T-helper 17 cell (primary cell): ENCODE measurements at regions not wholly inside any gene's neighbourhood (a gene's known extent, or its start where the extent isn't known, plus 50 kb on each side); places are given as distances from the start of the nearest gene placed in this dataset.
A peak's percentile ranks its signal among the peaks of the same experiment; 100 is the strongest.

Source experiments
- ATAC-seq: fragments of 150-1000 bp; cut with Tn5 transposase; 2 replicates; pipeline ENCODE4 v1.10.0; 2021; ENCODE audit warnings: mild to moderate bottlenecking, moderate library complexity
- DNase-seq, 3 donors: peaks; one replicate each; pipeline versions ENCODE4 v3.0.0 to v3.0.0-alpha.2; 2020 to 2021
- H3K9me3 ChIP-seq: one replicate; pipeline ENCODE4 v1.7.0; 2013; ENCODE audit warnings: low read length, mild to moderate bottlenecking; ENCODE audit not compliant: control insufficient read depth, poor library complexity, severe bottlenecking
- H3K27ac Mint-ChIP-seq: one replicate; pipeline ENCODE4 v1.8.0; 2022; ENCODE audit warnings: mild to moderate bottlenecking, moderate library complexity, mixed read lengths
- H3K27me3 Mint-ChIP-seq: one replicate; pipeline ENCODE4 v1.8.0; 2022; ENCODE audit warnings: mixed read lengths
- H3K36me3 Mint-ChIP-seq: one replicate; pipeline ENCODE4 v1.8.0; 2022; ENCODE audit warnings: low read depth, mixed read lengths
- H3K4me1 Mint-ChIP-seq: one replicate; pipeline ENCODE4 v1.8.0; 2022; ENCODE audit warnings: mild to moderate bottlenecking, mixed read lengths
- H3K4me3 Mint-ChIP-seq: one replicate; pipeline ENCODE4 v1.8.0; 2022; ENCODE audit warnings: mild to moderate bottlenecking, moderate library complexity, mixed read lengths

GRCh38 chr22:46061124-46061500, 84.2 kb upstream of the WNT7B start:
- peaks cover 39% of the 10 kb centered on the region for H3K4me1 Mint-ChIP-seq
- no peak overlapping the region for H3K4me3 Mint-ChIP-seq
- H3K36me3 Mint-ChIP-seq = peaks cover 2% of the 10 kb centered on the region
- H3K27me3 Mint-ChIP-seq = no peaks in the 10 kb centered on the region
- H3K9me3 ChIP-seq = no peaks in the 10 kb centered on the region
- ATAC-seq (no peak), DNase-seq (no peak)
- H3K27ac Mint-ChIP-seq = no peak overlapping the region

- Mint-ChIP-seq H3K27me3 (no peaks in the 10 kb centered on the region), H3K4me3 (no peak overlapping the region), H3K27ac (peak overlapping the region; percentile 84), H3K36me3 (peaks cover 2% of the 10 kb centered on the region), H3K4me1 (peaks cover 41% of the 10 kb centered on the region)
- no peaks in the 10 kb centered on the region for H3K9me3 ChIP-seq
- DNase-seq (no peak), ATAC-seq (no peak)
These were observed 84.7 kb upstream of the WNT7B start for GRCh38 chr22:46061501-46062231.

- peak overlapping the region; percentile 84 for H3K27ac Mint-ChIP-seq
- no peaks in the 10 kb centered on the region for H3K9me3 ChIP-seq
- DNase-seq (no peak), ATAC-seq (no peak)
- H3K4me3 Mint-ChIP-seq = no peak overlapping the region
- no peaks in the 10 kb centered on the region for H3K27me3 Mint-ChIP-seq
- H3K4me1 Mint-ChIP-seq = peaks cover 42% of the 10 kb centered on the region
- peaks cover 2% of the 10 kb centered on the region for H3K36me3 Mint-ChIP-seq
These were observed 85.3 kb upstream of the WNT7B start for GRCh38 chr22:46062232-46062615.

- H3K36me3 Mint-ChIP-seq = peaks cover 2% of the 10 kb centered on the region
- no peaks in the 10 kb centered on the region for H3K9me3 ChIP-seq
- peaks cover 37% of the 10 kb centered on the region for H3K4me1 Mint-ChIP-seq
- DNase-seq (no peak), ATAC-seq (no peak)
- H3K4me3 Mint-ChIP-seq = no peak overlapping the region
- peak overlapping the region; percentile 84 for H3K27ac Mint-ChIP-seq
- H3K27me3 Mint-ChIP-seq = no peaks in the 10 kb centered on the region
These were observed 86.1 kb upstream of the WNT7B start for GRCh38 chr22:46062971-46063631.

- Mint-ChIP-seq H3K4me3 (peak overlapping the region; percentile 69), H3K27me3 (no peaks in the 10 kb centered on the region), H3K27ac (peak overlapping the region; percentile 45), H3K4me1 (peaks cover 36% of the 10 kb centered on the region), H3K36me3 (peaks cover 2% of the 10 kb centered on the region)
- DNase-seq (no peak), ATAC-seq (no peak)
- no peaks in the 10 kb centered on the region for H3K9me3 ChIP-seq
These were observed 86.5 kb upstream of the PPARA start for GRCh38 chr22:46063846-46064227.

- Mint-ChIP-seq H3K4me3 (no peak overlapping the region), H3K4me1 (peaks cover 39% of the 10 kb centered on the region)
These were observed 85.9 kb upstream of the PPARA start for GRCh38 chr22:46064228-46064965.

GRCh38 chr22:46064966-46065666, 85.2 kb upstream of the PPARA start:
- ATAC-seq (no peak), DNase-seq (no peak)
- H3K9me3 ChIP-seq = no peaks in the 10 kb centered on the region
- H3K36me3 Mint-ChIP-seq = peaks cover 2% of the 10 kb centered on the region
- peak overlapping the region; percentile 61 for H3K27ac Mint-ChIP-seq
- H3K4me1 Mint-ChIP-seq = peaks cover 38% of the 10 kb centered on the region
- no peak overlapping the region for H3K4me3 Mint-ChIP-seq
- H3K27me3 Mint-ChIP-seq = no peaks in the 10 kb centered on the region

More at GRCh38 chr22:46064228-46064965, 85.9 kb upstream of the PPARA start:
- Mint-ChIP-seq H3K36me3 (peaks cover 2% of the 10 kb centered on the region), H3K27me3 (no peaks in the 10 kb centered on the region), H3K27ac (peak overlapping the region; percentile 61)
- DNase-seq = no peak
- no peak for ATAC-seq
- H3K9me3 ChIP-seq = no peaks in the 10 kb centered on the region

GRCh38 chr22:46065691-46066454, 84.5 kb upstream of the PPARA start:
- Mint-ChIP-seq H3K27ac (peak overlapping the region; percentile 61), H3K4me1 (peaks cover 38% of the 10 kb centered on the region), H3K27me3 (no peaks in the 10 kb centered on the region), H3K36me3 (peaks cover 2% of the 10 kb centered on the region), H3K4me3 (no peak overlapping the region)
- ATAC-seq (no peak), DNase-seq (no peak)
- no peaks in the 10 kb centered on the region for H3K9me3 ChIP-seq

DNA sequence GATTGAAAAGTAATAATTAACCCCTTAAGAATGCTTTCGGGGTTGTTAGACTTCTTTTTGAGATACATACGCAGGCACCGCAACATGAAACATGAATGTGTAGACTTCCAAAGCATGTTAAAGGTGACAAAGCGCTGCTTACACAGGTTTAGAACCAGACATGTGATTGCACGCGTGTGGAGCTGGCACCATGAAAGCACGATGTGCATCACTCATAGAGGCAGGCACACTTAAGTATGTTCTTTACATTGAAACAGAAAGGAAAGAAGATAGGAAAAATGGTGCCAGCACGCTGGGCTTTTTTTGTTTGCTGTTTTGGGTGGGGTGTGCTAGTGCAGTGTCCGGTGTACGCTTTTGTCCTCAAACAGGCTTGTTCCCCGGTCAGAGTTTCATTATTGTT, 83.6 kb upstream of the PPARA start:
- H3K9me3 ChIP-seq = no peaks in the 10 kb centered on the region
- DNase-seq (no peak), ATAC-seq (no peak)
- Mint-ChIP-seq H3K4me3 (no peak overlapping the region), H3K4me1 (peaks cover 38% of the 10 kb centered on the region), H3K27ac (peak overlapping the region; percentile 61), H3K27me3 (no peaks in the 10 kb centered on the region), H3K36me3 (peaks cover 2% of the 10 kb centered on the region)

- Mint-ChIP-seq H3K27me3 (no peaks in the 10 kb centered on the region), H3K27ac (peak overlapping the region; percentile 67), H3K4me3 (no peak overlapping the region), H3K36me3 (no peaks in the 10 kb centered on the region), H3K4me1 (peaks cover 35% of the 10 kb centered on the region)
- H3K9me3 ChIP-seq = no peaks in the 10 kb centered on the region
- DNase-seq = no peak
- ATAC-seq = no peak
These were observed 82.9 kb upstream of the PPARA start for GRCh38 chr22:46067159-46068111.

DNA sequence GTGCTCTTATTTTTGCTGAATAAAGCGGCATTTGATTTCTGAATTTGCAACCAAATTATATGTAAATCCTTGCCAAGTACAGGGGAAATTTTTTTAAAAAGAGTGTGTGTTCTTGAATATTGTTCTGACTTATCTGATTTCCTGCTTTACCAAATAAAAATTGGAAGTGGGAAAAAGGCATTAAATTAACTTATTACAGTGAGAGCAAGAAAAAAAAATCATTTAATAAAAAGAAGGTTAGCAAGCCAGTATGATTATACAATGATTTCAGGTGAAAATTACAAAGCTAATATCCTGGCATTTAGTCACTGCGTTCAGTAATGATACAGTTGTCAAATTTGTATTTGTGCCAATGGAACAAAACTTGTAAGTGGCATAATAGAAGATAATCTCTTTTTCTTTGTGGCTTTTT, 82.1 kb upstream of the PPARA start:
- no peak for ATAC-seq
- H3K27me3 Mint-ChIP-seq = no peaks in the 10 kb centered on the region
- no peak for DNase-seq
- peak overlapping the region; percentile 67 for H3K27ac Mint-ChIP-seq
- H3K36me3 Mint-ChIP-seq = no peaks in the 10 kb centered on the region
- no peak overlapping the region for H3K4me3 Mint-ChIP-seq
- peaks cover 34% of the 10 kb centered on the region for H3K4me1 Mint-ChIP-seq
- no peaks in the 10 kb centered on the region for H3K9me3 ChIP-seq
